Epidermal melanocyte (primary cell): ENCODE measurements at regions not wholly inside any gene's neighbourhood (a gene's known extent, or its start where the extent isn't known, plus 50 kb on each side); places are given as distances from the start of the nearest gene placed in this dataset.

ENCODE experiments used
- DNase-seq: peaks from one replicate; pipeline ENCODE4 v3.0.0; 2011; ENCODE audit warnings: low spot score; ENCODE audit not compliant: insufficient read length

DNA sequence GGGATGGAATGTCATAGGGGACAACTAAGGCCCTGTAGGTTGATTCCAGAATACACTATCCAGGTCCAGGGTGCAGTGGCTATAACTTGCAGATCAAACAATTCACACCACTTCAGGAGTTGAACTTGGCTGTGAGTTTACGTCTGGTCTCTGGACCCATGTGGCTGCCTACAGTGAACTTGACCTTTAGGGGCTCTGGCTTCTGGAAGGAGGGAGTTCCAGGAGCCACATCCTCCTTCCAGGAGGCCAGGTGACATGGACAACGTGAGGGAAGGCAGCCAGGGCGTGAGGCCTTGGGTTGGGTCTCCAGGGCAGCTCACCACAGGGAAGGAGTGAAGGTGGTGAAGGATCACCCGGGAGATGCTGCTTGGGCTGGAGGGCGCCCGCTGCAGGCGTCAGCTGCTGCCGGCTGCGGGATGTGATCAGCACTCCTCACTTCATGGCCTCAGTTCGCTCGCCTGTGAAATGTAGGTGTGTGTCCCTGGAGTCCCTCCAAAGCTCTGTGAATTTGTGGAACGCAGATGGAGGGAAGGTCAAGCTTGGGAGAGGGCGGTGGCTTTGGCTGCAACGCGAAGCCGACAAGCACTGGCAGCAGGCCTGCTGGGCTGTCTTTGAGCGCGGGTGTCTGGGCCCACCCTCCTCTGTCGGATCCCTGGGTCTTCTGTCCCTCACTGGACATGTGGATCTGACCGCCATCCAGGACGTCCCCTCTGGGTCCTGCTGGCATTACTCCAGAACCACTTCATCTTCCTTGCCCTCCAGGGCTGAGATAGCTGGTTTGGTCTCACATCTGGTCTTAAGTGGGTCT is 146.5 kb downstream of the GLI2 start:
- DNase-seq: no peak

DNA sequence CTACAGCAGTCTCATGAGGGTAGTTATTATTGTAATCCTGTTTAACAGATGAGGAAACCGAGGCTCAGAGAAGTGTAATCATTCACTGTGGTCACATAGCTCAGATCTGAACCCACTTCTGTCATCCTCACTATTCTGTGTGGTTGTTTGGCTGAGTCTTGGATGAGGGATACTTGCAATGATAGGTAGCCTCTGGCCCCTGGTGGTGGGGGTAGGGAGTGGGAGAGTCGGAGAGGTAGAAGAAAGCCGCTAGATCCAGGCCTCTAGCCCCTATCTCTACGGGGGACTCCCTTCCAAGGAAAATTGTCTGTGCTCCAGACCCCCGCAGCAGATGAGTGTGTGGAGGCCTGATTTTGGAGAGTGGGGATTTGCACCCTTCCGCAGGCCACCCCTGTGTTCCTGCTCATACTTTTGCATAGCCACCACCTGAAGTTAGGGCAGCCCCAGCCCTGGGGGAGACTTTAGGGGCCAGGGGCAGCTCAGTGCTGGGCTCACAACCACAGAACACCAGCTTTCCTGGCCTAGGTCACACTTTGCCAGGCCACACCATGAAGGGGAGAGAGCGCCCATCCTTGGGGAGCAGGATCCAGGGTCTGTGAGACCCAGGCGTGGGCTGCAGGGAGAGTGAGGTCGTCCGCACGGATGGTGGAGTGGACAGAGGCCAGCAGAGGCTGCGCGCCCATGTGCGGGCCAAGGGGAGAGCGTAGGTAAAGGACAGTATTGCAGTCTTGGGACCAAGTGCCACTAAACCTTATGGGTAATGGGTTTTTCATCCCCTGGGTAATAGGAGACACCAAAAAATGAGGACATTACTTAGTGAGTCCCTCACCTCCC is 148.2 kb downstream of the GLI2 start:
- DNase-seq: no peak

DNA sequence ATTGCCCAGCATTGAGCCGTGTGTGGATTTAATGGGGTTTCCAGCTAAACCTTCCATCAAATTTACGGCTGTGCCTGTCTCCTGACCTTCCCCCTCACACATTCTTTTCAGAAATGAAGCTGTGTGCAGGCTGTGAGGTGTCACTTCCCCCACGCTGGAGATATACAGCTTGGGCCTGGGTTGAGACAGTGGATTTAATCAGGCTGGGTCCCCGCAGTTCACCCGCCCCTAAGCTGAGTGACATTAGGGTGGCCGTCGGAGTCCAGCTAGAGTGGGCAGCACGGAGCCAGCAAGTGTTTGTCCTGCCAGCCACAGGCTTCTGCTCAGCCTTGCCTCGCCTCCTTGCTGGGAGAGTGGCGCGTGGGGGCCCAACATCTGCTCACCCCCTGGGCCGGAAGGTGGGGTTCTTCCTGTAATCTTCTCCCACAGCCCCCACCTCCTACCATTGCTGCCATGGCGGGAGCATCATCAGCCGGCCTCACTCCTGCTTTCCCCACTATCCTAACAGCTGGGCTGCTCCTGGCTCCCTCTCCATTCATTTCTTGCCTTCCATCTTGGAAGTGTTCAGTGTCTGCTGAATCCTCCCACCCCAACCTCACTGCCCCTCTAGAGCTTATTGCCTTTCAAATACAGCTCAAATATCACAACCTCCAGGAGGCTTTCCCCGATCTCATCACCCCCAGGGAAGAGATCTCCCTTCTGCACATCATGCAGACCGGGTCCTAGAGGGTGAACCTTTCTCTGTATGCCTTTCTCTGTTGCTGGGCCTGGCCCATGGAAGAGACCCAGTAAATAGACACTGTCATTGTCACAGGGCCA is 149.0 kb downstream of the GLI2 start:
- DNase-seq: no peak

DNA sequence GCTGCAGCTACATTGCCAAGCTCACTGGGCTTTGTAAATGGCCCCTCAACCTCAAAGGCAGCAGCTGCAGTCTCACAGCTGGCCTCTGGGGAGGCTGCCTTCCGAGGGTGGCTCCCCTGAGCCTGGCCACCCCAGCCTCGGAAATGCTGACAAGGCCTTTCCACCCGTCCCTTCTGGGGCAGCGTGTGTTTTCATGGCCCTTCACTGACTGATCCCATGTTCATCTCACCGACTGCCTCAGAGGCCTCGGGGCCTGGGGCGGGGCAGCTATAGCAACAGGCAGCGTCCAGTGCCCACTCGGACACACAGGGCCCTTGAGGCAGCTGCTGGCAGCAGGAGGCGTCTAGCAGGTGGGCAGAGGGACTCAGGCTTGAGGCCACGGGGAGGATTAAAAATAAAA is 149.7 kb downstream of the GLI2 start:
- no peak for DNase-seq

DNA sequence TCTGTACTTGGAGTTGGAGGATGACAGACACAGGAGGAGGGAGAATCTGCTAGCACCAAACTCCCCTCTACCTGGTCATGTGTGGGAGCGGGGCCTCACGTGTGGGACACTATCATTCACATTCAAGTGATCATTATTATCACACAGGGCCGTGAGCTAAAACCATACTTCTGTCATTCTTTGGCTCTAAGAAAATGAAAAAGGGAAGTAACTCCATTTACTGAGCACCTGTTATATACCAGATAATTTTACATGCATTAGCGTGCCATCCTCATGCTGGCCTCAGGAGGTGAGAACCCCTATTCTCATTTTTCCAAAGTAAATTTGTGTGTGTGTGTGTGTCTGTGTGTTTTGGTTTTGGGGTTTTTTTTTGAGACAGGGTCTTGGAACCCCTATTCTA is 150.1 kb downstream of the GLI2 start:
- no peak for DNase-seq

DNA sequence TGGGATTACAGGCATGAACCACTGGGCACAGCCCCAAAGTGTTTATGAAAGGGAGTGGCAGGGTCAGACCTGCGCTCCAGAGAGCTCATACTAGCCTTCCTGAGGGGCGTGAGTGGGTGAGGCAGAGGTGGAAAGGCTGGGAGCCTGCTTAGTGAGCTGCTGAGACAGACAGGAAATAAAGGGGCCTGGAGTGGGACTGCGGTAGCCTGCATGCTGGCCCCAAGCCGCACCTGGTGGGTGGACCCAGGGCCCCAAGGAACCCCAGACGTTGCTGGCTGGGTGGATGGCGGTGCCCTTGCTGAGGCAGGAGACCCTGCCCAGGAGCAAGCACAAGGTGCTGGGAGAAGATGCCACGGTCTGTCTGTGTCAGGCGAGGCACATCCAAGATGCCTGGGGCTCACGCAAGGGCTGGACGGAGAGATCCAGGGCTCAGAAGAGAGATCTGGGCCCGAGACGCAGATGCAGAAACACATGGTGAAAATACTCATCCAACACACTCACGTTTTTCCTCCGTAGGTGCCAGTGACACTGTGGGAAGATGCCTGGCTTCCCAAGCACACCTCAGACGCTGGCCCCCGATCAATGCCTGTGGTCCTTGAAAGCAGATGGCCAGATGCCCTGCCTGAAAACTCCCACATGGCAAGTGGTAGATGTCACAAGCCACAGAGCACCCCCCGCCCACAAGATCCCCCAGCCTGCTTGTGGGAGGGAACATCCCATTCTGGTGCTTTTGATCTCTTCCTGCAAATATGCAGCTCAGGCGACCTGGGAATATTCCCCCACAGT is 151.1 kb downstream of the GLI2 start:
- no peak for DNase-seq

DNA sequence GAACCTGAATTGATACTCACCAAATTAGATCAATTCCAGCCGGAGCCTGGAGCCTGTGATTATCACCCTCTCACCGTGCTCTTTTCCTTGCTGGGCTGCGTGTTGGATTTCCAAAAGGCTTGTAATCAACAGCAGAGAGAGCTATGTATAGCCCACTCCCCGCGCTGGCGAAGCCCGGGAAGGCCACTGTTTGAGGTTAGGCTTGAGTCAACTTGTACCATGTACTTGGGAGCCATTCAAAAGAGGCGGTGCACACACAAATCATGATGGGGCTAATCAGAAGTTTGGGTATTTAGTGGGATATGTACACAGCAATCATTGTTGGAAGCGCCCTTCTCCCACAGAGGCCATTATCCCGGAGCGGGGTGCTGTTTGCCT is 151.6 kb downstream of the GLI2 start:
- no peak for DNase-seq

DNA sequence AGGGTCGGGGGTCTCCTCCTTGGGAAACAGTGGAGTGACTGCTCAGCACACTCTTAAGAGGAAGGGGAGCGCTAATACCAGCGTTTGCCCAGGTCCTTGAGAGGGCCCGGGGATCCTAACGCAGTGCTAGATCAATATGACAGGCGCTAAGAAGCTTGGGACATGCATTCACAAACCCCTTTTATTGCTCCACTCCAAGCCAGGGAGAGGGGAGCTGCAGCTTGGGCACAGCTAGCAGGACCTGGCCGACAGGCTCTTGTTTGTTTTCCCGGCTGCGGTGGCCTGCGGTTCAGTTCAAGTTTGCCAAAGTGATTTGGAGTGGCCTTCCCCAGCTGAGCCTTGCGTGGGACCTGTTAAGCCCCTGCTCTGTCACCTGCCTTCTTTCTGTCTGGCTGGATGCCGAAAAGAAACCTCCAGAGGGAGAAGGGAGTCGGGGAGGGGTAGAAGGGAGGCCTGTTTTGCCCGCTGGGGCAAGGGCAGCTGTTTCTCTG is 152.1 kb downstream of the GLI2 start:
- no peak for DNase-seq

DNA sequence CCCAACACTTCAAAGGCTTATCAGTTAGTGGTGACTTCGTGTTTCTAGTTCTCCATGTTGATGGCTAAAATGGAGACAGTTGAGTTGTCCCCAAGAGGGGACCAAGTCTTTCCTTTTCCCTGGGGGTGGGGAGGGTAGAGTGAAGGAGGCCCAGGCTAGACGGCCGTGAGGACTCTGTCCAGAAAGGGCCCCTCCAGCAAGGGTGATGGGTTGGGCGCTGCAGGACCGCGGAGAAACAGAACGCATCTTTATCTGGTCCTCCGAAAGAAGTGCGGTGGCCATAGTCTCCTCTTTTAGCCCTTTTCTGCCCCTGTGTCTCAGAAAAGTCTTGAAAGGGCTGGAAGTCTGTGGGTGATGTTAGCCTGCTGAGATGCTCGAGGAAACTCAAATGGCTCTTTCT is 153.2 kb downstream of the GLI2 start:
- DNase-seq: no peak

DNA sequence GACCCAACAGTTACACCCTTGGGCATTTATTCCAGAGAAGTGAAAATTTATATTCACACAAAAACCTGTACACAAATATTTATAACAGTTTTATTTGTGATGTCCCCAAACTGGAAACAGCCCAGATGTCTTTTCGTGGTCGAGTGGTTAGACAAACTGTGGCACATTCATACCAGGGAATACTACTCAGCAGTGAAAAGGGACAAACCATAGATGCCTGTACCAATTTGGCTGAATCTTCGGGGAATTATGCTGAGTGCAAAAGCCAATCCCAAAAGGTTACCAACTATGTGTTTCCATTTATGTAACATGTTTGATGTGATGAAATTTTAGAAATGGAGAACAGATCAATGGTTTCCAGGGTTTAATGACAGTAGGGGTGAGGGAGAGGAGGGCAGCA is 154.3 kb downstream of the GLI2 start:
- no peak for DNase-seq

DNA sequence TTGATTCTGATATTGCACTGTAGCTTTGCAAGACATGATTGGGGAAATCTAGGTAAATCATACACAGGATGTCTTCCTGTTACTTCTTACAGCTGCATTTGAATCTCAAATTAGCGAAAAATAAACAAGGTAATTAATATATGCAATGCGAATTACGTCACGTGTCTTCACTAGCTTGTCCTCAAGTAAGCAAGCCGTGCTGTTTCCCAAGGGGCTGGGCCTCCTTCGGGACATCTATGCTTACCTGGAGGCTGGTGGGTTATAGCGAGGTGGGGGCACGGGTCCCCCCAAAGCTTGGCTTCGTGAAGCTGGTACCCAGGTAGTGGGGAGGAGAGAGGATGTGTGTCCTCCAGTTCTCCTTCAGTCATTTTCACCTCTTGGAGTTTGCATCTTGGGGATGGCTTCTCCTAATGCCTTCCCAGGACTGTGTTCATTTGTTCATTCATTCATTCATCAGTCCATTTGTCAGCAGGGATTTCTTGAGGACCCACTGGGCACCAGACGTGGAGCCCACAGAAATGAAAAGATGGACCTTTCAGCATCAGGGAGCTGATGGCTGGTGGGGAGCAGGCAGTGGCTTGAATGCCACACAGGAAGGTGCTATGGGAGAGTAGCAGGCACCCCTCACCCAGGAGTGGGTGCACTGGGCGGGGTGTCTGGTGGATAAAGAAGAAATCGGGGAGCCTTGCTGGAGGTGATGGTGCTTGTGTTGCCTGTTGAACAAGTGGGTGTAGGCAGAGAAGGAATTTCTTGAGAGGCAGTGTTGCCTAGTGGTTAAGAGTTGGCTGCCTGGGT is 155.1 kb downstream of the GLI2 start:
- no peak for DNase-seq

DNA sequence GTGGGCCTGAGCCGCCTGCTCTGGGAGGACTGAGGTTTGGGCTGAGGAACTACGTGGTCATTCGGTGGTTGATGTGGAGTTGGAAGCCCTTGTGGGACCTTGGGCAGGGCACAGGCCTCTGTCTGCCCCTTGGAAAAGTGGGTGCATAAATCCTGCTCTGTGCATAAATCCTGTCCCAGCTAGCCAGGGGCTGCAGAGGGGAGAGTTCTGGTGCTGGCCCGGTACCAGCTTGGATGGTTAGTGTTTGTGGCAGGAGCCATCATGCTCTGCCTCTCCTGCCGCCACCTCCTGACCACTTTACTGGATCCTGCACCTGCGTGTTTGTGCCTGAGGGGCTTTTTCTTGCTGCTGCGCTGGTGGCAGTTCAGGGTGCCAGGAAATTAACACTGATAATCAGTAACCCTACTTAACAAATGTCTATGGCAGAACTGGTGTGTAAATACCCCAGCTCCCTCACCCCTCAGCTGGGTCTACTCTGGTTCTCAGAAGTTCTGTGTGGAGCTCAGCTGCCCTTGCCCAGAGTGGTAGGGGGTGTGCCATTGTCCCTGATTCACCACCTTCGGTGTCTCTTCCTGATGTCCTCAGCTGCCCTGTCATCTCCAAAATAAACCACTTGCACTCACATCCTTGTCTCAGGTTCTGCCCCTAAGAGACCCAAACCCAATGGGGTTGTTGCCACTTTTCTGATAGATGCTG is 156.8 kb downstream of the GLI2 start:
- no peak for DNase-seq

DNA sequence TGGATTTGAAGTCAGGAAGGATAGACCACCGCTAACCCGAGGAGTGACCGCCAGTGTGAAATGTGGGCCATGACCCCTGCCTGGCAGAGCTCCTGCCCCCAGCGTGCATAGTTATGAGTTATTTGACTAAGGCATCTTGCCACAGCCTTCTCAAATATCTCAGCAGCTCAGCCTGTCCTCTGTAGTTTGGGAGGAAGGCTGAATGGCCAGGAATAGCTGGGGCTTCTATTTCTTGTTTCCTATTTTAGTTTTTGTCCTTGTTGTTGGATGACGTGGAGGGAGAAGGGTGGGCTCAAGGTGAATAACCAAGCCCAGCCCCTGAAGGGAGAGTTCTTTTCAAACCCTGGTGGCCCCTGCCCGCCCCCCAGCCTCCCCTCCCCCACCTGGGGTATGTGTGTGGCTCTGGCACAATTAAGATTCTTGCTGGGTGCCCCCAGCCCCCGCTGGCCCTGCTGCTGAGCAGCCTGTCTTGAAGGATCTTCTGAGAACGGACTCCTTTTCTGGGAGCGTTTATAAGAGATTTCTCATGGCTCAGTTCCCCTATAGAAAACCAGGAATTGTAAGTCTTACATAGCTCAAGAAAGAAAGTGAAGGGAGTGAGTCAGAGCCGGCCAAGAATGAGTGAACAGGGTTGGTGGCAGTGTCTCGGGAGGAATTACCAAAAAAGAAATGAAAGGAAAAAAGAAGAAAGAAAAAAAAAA is 157.4 kb downstream of the GLI2 start:
- DNase-seq: no peak

DNA sequence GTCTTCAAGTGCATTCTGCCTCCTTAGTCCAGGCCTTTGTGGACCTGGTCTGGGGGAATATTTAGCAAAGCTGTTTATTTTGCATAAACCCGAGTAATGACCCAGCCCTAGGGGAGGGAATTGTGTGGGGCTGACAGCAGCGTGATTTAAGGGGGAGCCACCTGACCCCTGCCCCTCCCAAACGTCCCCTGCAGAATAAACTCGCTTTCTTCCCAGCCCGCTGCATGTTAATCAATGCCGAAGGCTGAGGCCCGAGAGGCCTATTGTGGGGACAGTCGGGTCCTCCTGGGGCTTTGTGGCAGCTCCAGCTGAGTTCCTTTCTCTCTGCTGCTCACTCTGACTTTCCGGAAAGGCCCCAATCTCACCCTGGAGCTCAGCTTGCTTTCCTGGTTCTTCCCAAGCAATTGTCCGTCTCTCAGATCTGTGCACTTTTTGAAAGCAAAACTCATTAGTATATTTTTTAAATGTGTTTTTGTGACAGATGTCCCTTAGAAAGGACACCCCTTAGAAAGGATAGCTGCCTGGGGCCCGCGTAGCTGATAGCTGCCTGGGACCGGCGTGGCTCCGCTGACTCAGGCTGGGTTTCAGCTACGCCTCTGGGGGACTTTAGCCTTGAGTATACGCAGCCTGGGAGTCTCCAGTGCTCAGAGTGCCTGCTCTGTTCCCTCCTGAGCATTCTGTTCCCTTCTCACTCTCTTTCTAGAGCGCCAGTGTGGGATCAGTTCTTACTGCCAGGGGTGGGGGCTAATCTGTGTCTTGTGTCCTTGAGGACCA is 158.3 kb downstream of the GLI2 start:
- no peak for DNase-seq

DNA sequence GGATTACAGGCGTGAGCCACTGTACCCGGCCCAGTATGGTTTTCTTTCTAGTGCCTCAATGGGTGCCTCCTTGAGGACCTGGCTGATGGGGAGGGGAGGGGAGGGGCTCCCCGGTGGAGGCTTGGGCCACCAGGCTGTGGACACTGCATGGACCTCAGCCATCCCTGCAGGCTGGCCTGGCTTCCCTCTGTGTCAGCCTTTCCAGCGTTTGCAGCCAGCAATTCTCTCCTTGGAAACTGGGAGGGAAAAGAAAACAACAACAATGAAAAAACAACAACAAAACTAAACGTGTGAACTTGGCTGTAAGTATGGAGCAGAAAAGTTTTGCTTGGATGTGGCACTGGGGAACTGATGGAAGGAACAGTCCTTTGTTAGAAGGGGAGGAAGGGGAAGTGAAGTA is 159.3 kb downstream of the GLI2 start:
- DNase-seq: no peak

DNA sequence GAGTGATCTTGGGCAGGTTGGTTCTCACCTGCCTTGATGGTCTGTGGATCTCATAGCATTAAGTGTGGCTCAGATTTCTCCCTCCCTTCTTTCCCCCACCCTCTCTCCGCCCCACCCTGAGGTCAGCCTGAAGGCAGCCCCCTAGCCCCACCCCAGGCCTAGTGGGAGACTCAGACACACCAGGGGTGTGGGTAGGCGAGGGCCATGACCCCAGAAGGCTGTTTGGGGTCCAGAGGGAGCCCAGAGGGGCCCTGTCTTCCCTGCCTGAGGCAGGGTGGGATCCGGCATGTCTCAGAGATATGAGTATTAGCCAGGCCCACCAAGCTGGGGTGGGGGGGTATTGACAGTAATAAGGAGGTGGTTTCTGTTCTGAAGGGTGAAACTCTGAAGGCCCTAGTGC is 160.5 kb downstream of the GLI2 start:
- DNase-seq: no peak

DNA sequence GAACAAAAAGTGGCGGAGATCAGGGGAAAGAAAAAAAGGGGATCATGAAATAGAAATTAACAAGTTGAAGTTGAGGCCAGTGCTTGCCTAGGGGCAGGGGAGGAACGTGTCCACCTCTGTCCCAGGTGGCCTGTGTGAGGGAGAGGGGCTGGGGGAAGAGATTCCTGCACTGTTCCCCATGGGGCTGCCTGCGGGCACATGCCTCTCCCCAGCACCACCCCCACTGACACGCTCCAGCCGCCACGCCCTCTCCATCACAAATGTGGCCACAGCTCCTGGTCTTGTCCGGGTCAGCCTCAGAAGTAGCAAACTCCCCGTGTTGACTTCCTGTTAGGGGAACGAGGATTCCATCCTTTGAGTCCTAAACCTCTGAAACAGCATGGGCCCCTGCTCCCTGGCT is 161.2 kb downstream of the GLI2 start:
- DNase-seq: no peak

DNA sequence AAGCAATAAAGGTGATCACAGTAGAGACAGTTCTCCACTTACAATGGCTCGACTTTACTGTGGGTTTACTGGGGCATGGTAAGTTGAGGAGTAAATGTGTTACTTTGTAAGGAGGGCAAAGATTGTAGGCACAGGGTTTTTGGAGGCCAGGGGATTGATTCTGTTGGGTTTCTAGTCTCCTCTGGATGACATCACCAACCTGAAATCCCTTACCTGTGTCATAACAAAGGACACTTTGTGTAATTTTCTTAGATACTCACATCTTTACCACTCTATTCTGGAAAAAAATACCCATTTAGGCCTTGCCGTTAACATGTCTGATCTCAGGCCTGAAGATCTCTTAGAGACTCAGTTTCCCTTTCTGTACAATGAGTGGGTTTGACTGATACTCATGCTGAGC is 161.7 kb downstream of the GLI2 start:
- no peak for DNase-seq
